ENCODE measurements at regions not wholly inside any gene's neighbourhood (a gene's known extent, or its start where the extent isn't known, plus 50 kb on each side); places are given as distances from the start of the nearest gene placed in this dataset.

GRCh38 chr21:38909929-38910328 lies 104.2 kb downstream of the ETS2 start:
- TF ChIP-seq, protein P1, sequence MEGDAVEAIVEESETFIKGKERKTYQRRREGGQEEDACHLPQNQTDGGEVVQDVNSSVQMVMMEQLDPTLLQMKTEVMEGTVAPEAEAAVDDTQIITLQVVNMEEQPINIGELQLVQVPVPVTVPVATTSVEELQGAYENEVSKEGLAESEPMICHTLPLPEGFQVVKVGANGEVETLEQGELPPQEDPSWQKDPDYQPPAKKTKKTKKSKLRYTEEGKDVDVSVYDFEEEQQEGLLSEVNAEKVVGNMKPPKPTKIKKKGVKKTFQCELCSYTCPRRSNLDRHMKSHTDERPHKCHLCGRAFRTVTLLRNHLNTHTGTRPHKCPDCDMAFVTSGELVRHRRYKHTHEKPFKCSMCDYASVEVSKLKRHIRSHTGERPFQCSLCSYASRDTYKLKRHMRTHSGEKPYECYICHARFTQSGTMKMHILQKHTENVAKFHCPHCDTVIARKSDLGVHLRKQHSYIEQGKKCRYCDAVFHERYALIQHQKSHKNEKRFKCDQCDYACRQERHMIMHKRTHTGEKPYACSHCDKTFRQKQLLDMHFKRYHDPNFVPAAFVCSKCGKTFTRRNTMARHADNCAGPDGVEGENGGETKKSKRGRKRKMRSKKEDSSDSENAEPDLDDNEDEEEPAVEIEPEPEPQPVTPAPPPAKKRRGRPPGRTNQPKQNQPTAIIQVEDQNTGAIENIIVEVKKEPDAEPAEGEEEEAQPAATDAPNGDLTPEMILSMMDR (IDR thresholded peaks at IDR 0.05) = no peak
- no peak for TF ChIP-seq POLR2A (IDR thresholded peaks at IDR 0.05)

Measured in body of pancreas (tissue), 4 donors.